OCI-LY1 (cell line): ENCODE measurements at regions not wholly inside any gene's neighbourhood (a gene's known extent, or its start where the extent isn't known, plus 50 kb on each side); places are given as distances from the start of the nearest gene placed in this dataset.

Source experiments
- H2AFZ ChIP-seq: fragments of 200-600 bp; sonication (generic), shearing (Covaris generic); 2 replicates; pipeline ENCODE4 v1.6.0; 2014; ENCODE audit warnings: antibody characterized with exemption, mild to moderate bottlenecking, low read length
- H3F3A ChIP-seq: fragments of 200-600 bp; sonication (generic), shearing (Covaris generic); 2 replicates; pipeline ENCODE4 v1.6.0; 2014; ENCODE audit warnings: mild to moderate bottlenecking, antibody characterized with exemption, low read length, moderate library complexity; ENCODE audit not compliant: insufficient read depth
- H3K27ac ChIP-seq: fragments of 200-600 bp; sonication (generic); 2 replicates; pipeline ENCODE4 v1.5.1; 2014; ENCODE audit warnings: low read length, mixed run types, mild to moderate bottlenecking, low read depth; ENCODE audit not compliant: poor library complexity, severe bottlenecking
- H3K27me3 ChIP-seq: fragments of 200-600 bp; sonication (generic); 2 replicates; pipeline ENCODE4 v1.6.0; 2014; ENCODE audit warnings: antibody characterized with exemption, mild to moderate bottlenecking, low read length, moderate library complexity; ENCODE audit not compliant: insufficient read depth
- H3K36me3 ChIP-seq: fragments of 200-600 bp; sonication (generic); 2 replicates; pipeline ENCODE4 v1.6.1; 2014; ENCODE audit warnings: mild to moderate bottlenecking, antibody characterized with exemption, low read length, moderate library complexity, mixed read lengths; ENCODE audit not compliant: insufficient read depth
- H3K4me1 ChIP-seq: fragments of 200-600 bp; sonication (generic); 2 replicates; pipeline ENCODE4 v1.5.1; 2014; ENCODE audit warnings: mild to moderate bottlenecking, low read length, moderate library complexity; ENCODE audit not compliant: insufficient read depth, severe bottlenecking
- H3K4me2 ChIP-seq: fragments of 200-600 bp; sonication (generic), shearing (Covaris generic); 2 replicates; pipeline ENCODE4 v1.6.1; 2014; ENCODE audit warnings: low read length
- H3K4me3 ChIP-seq: fragments of 200-600 bp; sonication (generic); 2 replicates; pipeline ENCODE4 v1.5.1; 2014; ENCODE audit warnings: low read length, low read depth, mild to moderate bottlenecking, mixed read lengths; ENCODE audit not compliant: poor library complexity, severe bottlenecking
- H3K79me2 ChIP-seq: fragments of 200-600 bp; shearing (Covaris generic); 2 replicates; pipeline ENCODE4 v1.6.1; 2016; ENCODE audit warnings: mixed run types, low read length, mixed read lengths; ENCODE audit not compliant: insufficient read depth
- H3K9ac ChIP-seq: fragments of 200-600 bp; sonication (generic), shearing (Covaris generic); 2 replicates; pipeline ENCODE4 v1.6.1; 2014; ENCODE audit warnings: mild to moderate bottlenecking, low read length, mixed read lengths
- H3K9me2 ChIP-seq: fragments of 200-600 bp; sonication (generic), shearing (Covaris generic); 2 replicates; pipeline ENCODE4 v1.6.1; 2014; ENCODE audit warnings: low read depth, mild to moderate bottlenecking, low read length, mixed read lengths
- H3K9me3 ChIP-seq: fragments of 200-600 bp; shearing (Covaris generic); 2 replicates; pipeline ENCODE4 v1.6.1; 2014; ENCODE audit warnings: low read length, mixed read lengths
- H4K20me1 ChIP-seq: fragments of 200-600 bp; sonication (generic), shearing (Covaris generic); 2 replicates; pipeline ENCODE4 v1.6.0; 2016; ENCODE audit warnings: mild to moderate bottlenecking, low read length; ENCODE audit not compliant: insufficient read depth
- EZH2 ChIP-seq: fragments of 200-600 bp; sonication (generic), shearing (Covaris generic); IDR thresholded peaks from 2 replicates; pipeline ENCODE4 v1.8.0; 2017; ENCODE audit warnings: borderline replicate concordance, mixed run types, mild to moderate bottlenecking, antibody characterized with exemption, low read length, moderate library complexity, mixed read lengths
- TF ChIP-seq, protein P1 (sequence below): fragments of 200-600 bp; sonication (generic), shearing (Covaris generic); IDR thresholded peaks from 2 replicates; pipeline ENCODE4 v1.5.1; 2017; ENCODE audit warnings: mild to moderate bottlenecking, antibody characterized with exemption, low read length, moderate library complexity, mixed read lengths

DNA sequence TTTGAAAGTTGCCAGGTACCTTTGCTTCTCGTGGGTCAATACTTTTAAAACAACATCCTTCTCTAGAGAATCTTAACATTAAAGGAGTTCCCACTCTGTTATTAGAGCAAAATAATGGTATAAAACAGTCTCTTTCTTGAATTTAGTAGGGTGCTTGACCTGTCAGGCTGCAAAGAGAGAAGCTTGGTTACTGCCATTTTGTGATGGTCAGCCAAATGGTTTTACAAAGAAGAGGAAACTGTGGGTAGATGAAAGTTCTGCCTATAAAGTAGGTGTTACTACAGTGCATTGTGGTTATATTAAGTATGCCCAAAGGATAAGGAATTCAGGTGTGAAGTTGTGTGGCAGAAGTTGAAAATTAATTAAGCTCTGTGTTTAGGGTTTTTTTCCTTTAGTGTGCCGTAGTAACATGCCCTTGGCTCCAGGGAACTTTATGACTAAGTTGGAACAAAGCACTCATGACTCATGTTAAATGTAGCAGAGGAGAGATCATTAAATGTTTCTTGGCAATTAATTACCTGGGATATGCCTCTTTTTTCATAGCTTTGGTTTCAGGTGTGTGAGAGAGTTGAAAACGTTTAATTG is 354.0 kb upstream of the KITLG start:
- H3K4me1 ChIP-seq: no peaks in the 10 kb centered on the region
- H3K9me3 ChIP-seq: no peaks in the 10 kb centered on the region
- H3K79me2 ChIP-seq: no peaks in the 10 kb centered on the region
- no peaks in the 10 kb centered on the region for H3K36me3 ChIP-seq
- H3F3A ChIP-seq: no peaks in the 10 kb centered on the region
- TF ChIP-seq EZH2: no peak
- TF ChIP-seq, protein P1, sequence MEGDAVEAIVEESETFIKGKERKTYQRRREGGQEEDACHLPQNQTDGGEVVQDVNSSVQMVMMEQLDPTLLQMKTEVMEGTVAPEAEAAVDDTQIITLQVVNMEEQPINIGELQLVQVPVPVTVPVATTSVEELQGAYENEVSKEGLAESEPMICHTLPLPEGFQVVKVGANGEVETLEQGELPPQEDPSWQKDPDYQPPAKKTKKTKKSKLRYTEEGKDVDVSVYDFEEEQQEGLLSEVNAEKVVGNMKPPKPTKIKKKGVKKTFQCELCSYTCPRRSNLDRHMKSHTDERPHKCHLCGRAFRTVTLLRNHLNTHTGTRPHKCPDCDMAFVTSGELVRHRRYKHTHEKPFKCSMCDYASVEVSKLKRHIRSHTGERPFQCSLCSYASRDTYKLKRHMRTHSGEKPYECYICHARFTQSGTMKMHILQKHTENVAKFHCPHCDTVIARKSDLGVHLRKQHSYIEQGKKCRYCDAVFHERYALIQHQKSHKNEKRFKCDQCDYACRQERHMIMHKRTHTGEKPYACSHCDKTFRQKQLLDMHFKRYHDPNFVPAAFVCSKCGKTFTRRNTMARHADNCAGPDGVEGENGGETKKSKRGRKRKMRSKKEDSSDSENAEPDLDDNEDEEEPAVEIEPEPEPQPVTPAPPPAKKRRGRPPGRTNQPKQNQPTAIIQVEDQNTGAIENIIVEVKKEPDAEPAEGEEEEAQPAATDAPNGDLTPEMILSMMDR: no peak
- no peaks in the 10 kb centered on the region for H3K9me2 ChIP-seq
- no peak overlapping the region for H3K27ac ChIP-seq
- H3K4me2 ChIP-seq: no peak overlapping the region
- no peaks in the 10 kb centered on the region for H3K27me3 ChIP-seq
- no peak overlapping the region for H3K9ac ChIP-seq
- no peaks in the 10 kb centered on the region for H4K20me1 ChIP-seq
- H2AFZ ChIP-seq: no peak overlapping the region
- H3K4me3 ChIP-seq: no peak overlapping the region

DNA sequence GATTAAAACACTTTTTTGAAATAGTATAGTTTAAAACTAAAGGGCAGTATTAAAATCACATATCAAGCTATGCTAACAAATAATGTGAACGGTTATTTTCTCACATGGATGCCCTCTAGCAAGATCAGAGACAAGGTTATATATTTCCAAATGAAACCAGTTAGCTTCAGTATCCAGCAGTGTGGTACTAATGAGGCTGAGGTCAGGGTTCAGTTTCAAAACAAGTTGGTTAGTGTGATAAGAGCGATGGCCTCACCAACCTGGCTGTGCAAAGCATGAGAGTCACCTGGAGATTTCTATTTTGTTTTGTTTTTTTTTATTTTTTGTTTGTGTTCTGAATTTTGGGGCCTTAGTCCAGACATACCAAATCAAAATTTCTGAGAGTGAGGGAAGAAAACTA is 352.2 kb upstream of the KITLG start:
- H3F3A ChIP-seq: no peaks in the 10 kb centered on the region
- H3K79me2 ChIP-seq: no peaks in the 10 kb centered on the region
- H3K4me2 ChIP-seq: no peak overlapping the region
- H3K9me3 ChIP-seq: no peaks in the 10 kb centered on the region
- H3K27ac ChIP-seq: no peak overlapping the region
- no peaks in the 10 kb centered on the region for H4K20me1 ChIP-seq
- no peaks in the 10 kb centered on the region for H3K9me2 ChIP-seq
- TF ChIP-seq, protein P1: no peak
- TF ChIP-seq EZH2: no peak
- no peaks in the 10 kb centered on the region for H3K4me1 ChIP-seq
- no peak overlapping the region for H2AFZ ChIP-seq
- H3K4me3 ChIP-seq: no peak overlapping the region
- H3K9ac ChIP-seq: no peak overlapping the region
- H3K36me3 ChIP-seq: no peaks in the 10 kb centered on the region
- no peaks in the 10 kb centered on the region for H3K27me3 ChIP-seq

DNA sequence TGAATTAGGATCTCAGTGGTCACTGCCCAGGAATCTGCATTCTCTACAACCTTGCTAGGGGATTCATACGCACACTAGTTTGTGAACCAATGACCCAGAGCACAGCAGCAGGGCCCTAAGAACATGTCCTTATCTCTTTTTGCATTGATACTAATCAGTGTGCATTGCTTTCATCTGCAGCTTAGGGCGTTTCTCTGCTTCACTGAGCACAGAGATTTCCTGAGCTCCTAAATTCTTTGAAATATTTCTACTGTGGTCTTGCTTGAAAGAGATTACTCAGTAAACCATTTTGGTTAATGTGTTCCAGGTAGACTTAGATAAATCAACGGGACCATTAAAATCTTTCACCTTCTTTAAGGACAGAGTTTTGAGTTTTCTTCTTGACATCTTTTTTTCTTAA is 351.3 kb upstream of the KITLG start:
- Histone ChIP-seq H3K36me3 (no peaks in the 10 kb centered on the region), H3K4me2 (no peak overlapping the region), H3K9ac (no peak overlapping the region), H3K4me3 (no peak overlapping the region), H3K27ac (no peak overlapping the region), H3K27me3 (no peaks in the 10 kb centered on the region), H2AFZ (no peak overlapping the region), H3K9me2 (no peaks in the 10 kb centered on the region), H3K79me2 (no peaks in the 10 kb centered on the region), H3K9me3 (no peaks in the 10 kb centered on the region), H3K4me1 (no peaks in the 10 kb centered on the region), H3F3A (no peaks in the 10 kb centered on the region), H4K20me1 (no peaks in the 10 kb centered on the region)
- no peak for TF ChIP-seq EZH2
- TF ChIP-seq, protein P1: no peak
